Mesothelial cell of epicardium (in vitro differentiated cells): ENCODE measurements at regions not wholly inside any gene's neighbourhood (a gene's known extent, or its start where the extent isn't known, plus 50 kb on each side); places are given as distances from the start of the nearest gene placed in this dataset.

Source experiments
- DNase-seq, 2 experiments: peaks; one replicate each; pipeline ENCODE4 v3.0.0; 2021; ENCODE audit warnings: low spot score in 2 of 2; ENCODE audit not compliant: unreplicated experiment in 2 of 2
- H3K27ac Mint-ChIP-seq: 2 replicates; pipeline ENCODE4 v1.8.0; 2021; ENCODE audit warnings: mixed read lengths
- H3K27me3 Mint-ChIP-seq: 2 replicates; pipeline ENCODE4 v1.8.0; 2021; ENCODE audit warnings: low read depth, mixed read lengths
- H3K36me3 Mint-ChIP-seq: 2 replicates; pipeline ENCODE4 v1.8.0; 2021; ENCODE audit warnings: mixed read lengths
- H3K4me1 Mint-ChIP-seq: 2 replicates; pipeline ENCODE4 v1.8.0; 2021; ENCODE audit warnings: mixed read lengths
- H3K4me3 Mint-ChIP-seq: 2 replicates; pipeline ENCODE4 v1.8.0; 2021; ENCODE audit warnings: mild to moderate bottlenecking, moderate library complexity, mixed read lengths
- H3K9me3 Mint-ChIP-seq: 2 replicates; pipeline ENCODE4 v1.8.0; 2021; ENCODE audit warnings: mixed read lengths
- CTCF ChIP-seq: fragments of 200-600 bp; sonication (generic); IDR thresholded peaks from one replicate; pipeline ENCODE4 v1.5.0; 2021; ENCODE audit warnings: antibody characterized with exemption; ENCODE audit not compliant: unreplicated experiment

GRCh38 chr4:104944596-104944995 lies 202.1 kb upstream of the TET2 start:
- H3K9me3 Mint-ChIP-seq = no peaks in the 10 kb centered on the region
- H3K27me3 Mint-ChIP-seq = peaks cover 6% of the 10 kb centered on the region
- no peak overlapping the region for H3K27ac Mint-ChIP-seq
- no peaks in the 10 kb centered on the region for H3K4me1 Mint-ChIP-seq
- TF ChIP-seq CTCF = no peak
- no peaks in the 10 kb centered on the region for H3K36me3 Mint-ChIP-seq
- DNase-seq = no peak
- no peak overlapping the region for H3K4me3 Mint-ChIP-seq

- no peak overlapping the region for H3K27ac Mint-ChIP-seq
- TF ChIP-seq CTCF = no peak
- peaks cover 22% of the 10 kb centered on the region for H3K4me1 Mint-ChIP-seq
- no peaks in the 10 kb centered on the region for H3K27me3 Mint-ChIP-seq
- no peak for DNase-seq
- peaks cover 2% of the 10 kb centered on the region for H3K36me3 Mint-ChIP-seq
- peaks cover 24% of the 10 kb centered on the region for H3K9me3 Mint-ChIP-seq
- H3K4me3 Mint-ChIP-seq = no peak overlapping the region
Observed at GRCh38 chr4:104964410-104965175, 182.1 kb upstream of the TET2 start.

GRCh38 chr4:104966349-104967033 lies 180.2 kb upstream of the TET2 start:
- H3K9me3 Mint-ChIP-seq = peaks cover 14% of the 10 kb centered on the region
- no peak for DNase-seq
- peaks cover 2% of the 10 kb centered on the region for H3K36me3 Mint-ChIP-seq
- peaks cover 31% of the 10 kb centered on the region for H3K4me1 Mint-ChIP-seq
- H3K27ac Mint-ChIP-seq = peak overlapping the region; percentile 92
- peak overlapping the region; percentile 3 for H3K4me3 Mint-ChIP-seq
- H3K27me3 Mint-ChIP-seq = no peaks in the 10 kb centered on the region
- TF ChIP-seq CTCF = no peak

GRCh38 chr4:104967034-104967401 lies 179.7 kb upstream of the TET2 start:
- DNase-seq = no peak
- Mint-ChIP-seq H3K36me3 (peaks cover 1% of the 10 kb centered on the region), H3K4me3 (no peak overlapping the region), H3K27ac (peak overlapping the region; percentile 92), H3K4me1 (peaks cover 36% of the 10 kb centered on the region), H3K9me3 (peaks cover 11% of the 10 kb centered on the region), H3K27me3 (no peaks in the 10 kb centered on the region)
- no peak for TF ChIP-seq CTCF

GRCh38 chr4:104969394-104970082 lies 177.1 kb upstream of the TET2 start:
- DNase-seq = no peak
- no peaks in the 10 kb centered on the region for H3K36me3 Mint-ChIP-seq
- H3K27ac Mint-ChIP-seq = no peak overlapping the region
- peaks cover 43% of the 10 kb centered on the region for H3K4me1 Mint-ChIP-seq
- H3K27me3 Mint-ChIP-seq = no peaks in the 10 kb centered on the region
- H3K4me3 Mint-ChIP-seq = no peak overlapping the region
- no peak for TF ChIP-seq CTCF
- H3K9me3 Mint-ChIP-seq = no peaks in the 10 kb centered on the region
